ENCODE measurements at regions not wholly inside any gene's neighbourhood (a gene's known extent, or its start where the extent isn't known, plus 50 kb on each side); places are given as distances from the start of the nearest gene placed in this dataset.
A peak's percentile ranks its signal among the peaks of the same experiment; 100 is the strongest.

- no peak overlapping the region for H3K4me2 ChIP-seq (ENCODE audit: low read length)
- H3K4me1 ChIP-seq (ENCODE audit: control insufficient read depth, insufficient read depth, low read length), result peaks cover 36% of the 10 kb centered on the region
- no peaks in the 10 kb centered on the region for H3K27me3 ChIP-seq (ENCODE audit: control insufficient read depth, insufficient read depth, low read length)
- H3K9me3 ChIP-seq (replicated peaks; ENCODE audit: low read length), result no peaks in the 10 kb centered on the region
- H3K36me3 ChIP-seq (ENCODE audit: insufficient read depth, low read length), result no peaks in the 10 kb centered on the region
- H3K4me3 ChIP-seq (ENCODE audit: low read length), result no peak overlapping the region
- no peak overlapping the region for H3K9ac ChIP-seq (ENCODE audit: low read depth, low read length)
Measured at GRCh38 chr6:148218542-148219258, 123.9 kb upstream of the SASH1 start.

- Histone ChIP-seq H3K9me3 (replicated peaks; ENCODE audit: low read length) (no peaks in the 10 kb centered on the region), H3K36me3 (ENCODE audit: insufficient read depth, low read length) (no peaks in the 10 kb centered on the region), H3K4me2 (ENCODE audit: low read length) (no peak overlapping the region), H3K4me1 (ENCODE audit: control insufficient read depth, insufficient read depth, low read length) (peaks cover 40% of the 10 kb centered on the region), H3K4me3 (ENCODE audit: low read length) (no peak overlapping the region), H3K27me3 (ENCODE audit: control insufficient read depth, insufficient read depth, low read length) (no peaks in the 10 kb centered on the region), H3K9ac (ENCODE audit: low read depth, low read length) (no peak overlapping the region)
Measured at GRCh38 chr6:148221196-148221979, 121.2 kb upstream of the SASH1 start.

- Histone ChIP-seq H3K36me3 (ENCODE audit: insufficient read depth, low read length) (no peaks in the 10 kb centered on the region), H3K4me1 (ENCODE audit: control insufficient read depth, insufficient read depth, low read length) (peaks cover 39% of the 10 kb centered on the region), H3K4me3 (ENCODE audit: low read length) (no peak overlapping the region), H3K4me2 (ENCODE audit: low read length) (peak overlapping the region; percentile 40), H3K27me3 (ENCODE audit: control insufficient read depth, insufficient read depth, low read length) (no peaks in the 10 kb centered on the region), H3K9me3 (replicated peaks; ENCODE audit: low read length) (no peaks in the 10 kb centered on the region), H3K9ac (ENCODE audit: low read depth, low read length) (peak overlapping the region; percentile 30)
Measured at GRCh38 chr6:148222376-148222775, 120.3 kb upstream of the SASH1 start.

- Histone ChIP-seq H3K4me1 (ENCODE audit: control insufficient read depth, insufficient read depth, low read length) (peaks cover 39% of the 10 kb centered on the region), H3K36me3 (ENCODE audit: insufficient read depth, low read length) (no peaks in the 10 kb centered on the region), H3K9me3 (replicated peaks; ENCODE audit: low read length) (no peaks in the 10 kb centered on the region), H3K9ac (ENCODE audit: low read depth, low read length) (peak overlapping the region; percentile 67), H3K27me3 (ENCODE audit: control insufficient read depth, insufficient read depth, low read length) (no peaks in the 10 kb centered on the region), H3K4me3 (ENCODE audit: low read length) (no peak overlapping the region), H3K4me2 (ENCODE audit: low read length) (peak overlapping the region; percentile 58)
Measured at GRCh38 chr6:148222846-148223245, 119.8 kb upstream of the SASH1 start.

- Histone ChIP-seq H3K4me1 (ENCODE audit: control insufficient read depth, insufficient read depth, low read length) (peaks cover 36% of the 10 kb centered on the region), H3K4me2 (ENCODE audit: low read length) (peak overlapping the region; percentile 58), H3K27me3 (ENCODE audit: control insufficient read depth, insufficient read depth, low read length) (no peaks in the 10 kb centered on the region), H3K36me3 (ENCODE audit: insufficient read depth, low read length) (no peaks in the 10 kb centered on the region), H3K9me3 (replicated peaks; ENCODE audit: low read length) (no peaks in the 10 kb centered on the region), H3K9ac (ENCODE audit: low read depth, low read length) (peak overlapping the region; percentile 67), H3K4me3 (ENCODE audit: low read length) (peak overlapping the region; percentile 6)
Measured at GRCh38 chr6:148223424-148223842, 119.2 kb upstream of the SASH1 start.

GRCh38 chr6:148225871-148226270, 116.8 kb upstream of the SASH1 start:
- Histone ChIP-seq H3K36me3 (ENCODE audit: insufficient read depth, low read length) (no peaks in the 10 kb centered on the region), H3K27me3 (ENCODE audit: control insufficient read depth, insufficient read depth, low read length) (no peaks in the 10 kb centered on the region), H3K9me3 (replicated peaks; ENCODE audit: low read length) (no peaks in the 10 kb centered on the region), H3K4me1 (ENCODE audit: control insufficient read depth, insufficient read depth, low read length) (peaks cover 33% of the 10 kb centered on the region), H3K4me2 (ENCODE audit: low read length) (no peak overlapping the region), H3K4me3 (ENCODE audit: low read length) (no peak overlapping the region), H3K9ac (ENCODE audit: low read depth, low read length) (no peak overlapping the region)

- Histone ChIP-seq H3K9ac (ENCODE audit: low read depth, low read length) (no peak overlapping the region), H3K9me3 (replicated peaks; ENCODE audit: low read length) (no peaks in the 10 kb centered on the region), H3K4me2 (ENCODE audit: low read length) (no peak overlapping the region), H3K4me1 (ENCODE audit: control insufficient read depth, insufficient read depth, low read length) (peaks cover 36% of the 10 kb centered on the region), H3K4me3 (ENCODE audit: low read length) (no peak overlapping the region), H3K27me3 (ENCODE audit: control insufficient read depth, insufficient read depth, low read length) (no peaks in the 10 kb centered on the region), H3K36me3 (ENCODE audit: insufficient read depth, low read length) (no peaks in the 10 kb centered on the region)
Measured at GRCh38 chr6:148226284-148226683, 116.4 kb upstream of the SASH1 start.

- Histone ChIP-seq H3K27me3 (ENCODE audit: control insufficient read depth, insufficient read depth, low read length) (no peaks in the 10 kb centered on the region), H3K4me3 (ENCODE audit: low read length) (peak overlapping the region; percentile 1), H3K4me2 (ENCODE audit: low read length) (peak overlapping the region; percentile 24), H3K9ac (ENCODE audit: low read depth, low read length) (peak overlapping the region; percentile 16), H3K4me1 (ENCODE audit: control insufficient read depth, insufficient read depth, low read length) (peaks cover 28% of the 10 kb centered on the region), H3K36me3 (ENCODE audit: insufficient read depth, low read length) (no peaks in the 10 kb centered on the region), H3K9me3 (replicated peaks; ENCODE audit: low read length) (no peaks in the 10 kb centered on the region)
Measured at GRCh38 chr6:148231572-148231971, 111.1 kb upstream of the SASH1 start.

- Histone ChIP-seq H3K27me3 (ENCODE audit: control insufficient read depth, insufficient read depth, low read length) (no peaks in the 10 kb centered on the region), H3K36me3 (ENCODE audit: insufficient read depth, low read length) (no peaks in the 10 kb centered on the region), H3K4me1 (ENCODE audit: control insufficient read depth, insufficient read depth, low read length) (peaks cover 39% of the 10 kb centered on the region), H3K9me3 (replicated peaks; ENCODE audit: low read length) (no peaks in the 10 kb centered on the region), H3K9ac (ENCODE audit: low read depth, low read length) (no peak overlapping the region), H3K4me3 (ENCODE audit: low read length) (no peak overlapping the region), H3K4me2 (ENCODE audit: low read length) (no peak overlapping the region)
Measured at GRCh38 chr6:148235446-148235845, 107.2 kb upstream of the SASH1 start.

- no peaks in the 10 kb centered on the region for H3K9me3 ChIP-seq (replicated peaks; ENCODE audit: low read length)
- H3K36me3 ChIP-seq (ENCODE audit: insufficient read depth, low read length), result no peaks in the 10 kb centered on the region
- no peak overlapping the region for H3K4me2 ChIP-seq (ENCODE audit: low read length)
- H3K4me3 ChIP-seq (ENCODE audit: low read length), result no peak overlapping the region
- H3K9ac ChIP-seq (ENCODE audit: low read depth, low read length), result no peak overlapping the region
- H3K27me3 ChIP-seq (ENCODE audit: control insufficient read depth, insufficient read depth, low read length), result no peaks in the 10 kb centered on the region
- H3K4me1 ChIP-seq (ENCODE audit: control insufficient read depth, insufficient read depth, low read length), result peaks cover 35% of the 10 kb centered on the region
Measured at GRCh38 chr6:148238713-148239112, 103.9 kb upstream of the SASH1 start.

- H3K4me1 ChIP-seq (ENCODE audit: control insufficient read depth, insufficient read depth, low read length), result peaks cover 35% of the 10 kb centered on the region
- H3K4me3 ChIP-seq (ENCODE audit: low read length), result no peak overlapping the region
- no peaks in the 10 kb centered on the region for H3K9me3 ChIP-seq (replicated peaks; ENCODE audit: low read length)
- H3K4me2 ChIP-seq (ENCODE audit: low read length), result no peak overlapping the region
- no peaks in the 10 kb centered on the region for H3K36me3 ChIP-seq (ENCODE audit: insufficient read depth, low read length)
- no peak overlapping the region for H3K9ac ChIP-seq (ENCODE audit: low read depth, low read length)
- no peaks in the 10 kb centered on the region for H3K27me3 ChIP-seq (ENCODE audit: control insufficient read depth, insufficient read depth, low read length)
Measured at GRCh38 chr6:148239215-148239614, 103.4 kb upstream of the SASH1 start.
